Parathyroid adenoma (tissue), 2 donors: ENCODE measurements at regions not wholly inside any gene's neighbourhood (a gene's known extent, or its start where the extent isn't known, plus 50 kb on each side); places are given as distances from the start of the nearest gene placed in this dataset.
"Not testable (repeated sequence)": the region's sequence is repeated elsewhere in the genome, so short reads cannot be mapped to it uniquely, and the experiment has no call there.

Source experiments
- H2AFZ ChIP-seq: fragments of 300-600 bp; sonication (generic); one replicate; pipeline ENCODE4 v1.7.0; 2017; ENCODE audit warnings: antibody characterized with exemption, mild to moderate bottlenecking
- H3K27ac ChIP-seq: fragments of 300-600 bp; sonication (generic); one replicate; pipeline ENCODE4 v1.7.0; 2017
- H3K27me3 ChIP-seq: fragments of 300-600 bp; sonication (generic); one replicate; pipeline ENCODE4 v1.7.0; 2017; ENCODE audit warnings: low read length; ENCODE audit not compliant: control insufficient read depth, insufficient read depth
- H3K36me3 ChIP-seq: fragments of 300-600 bp; sonication (generic); one replicate; pipeline ENCODE4 v1.7.0; 2017; ENCODE audit warnings: low read length; ENCODE audit not compliant: control insufficient read depth, insufficient read depth
- H3K4me1 ChIP-seq: fragments of 300-600 bp; sonication (generic); one replicate; pipeline ENCODE4 v1.7.0; 2017; ENCODE audit warnings: control low read depth
- H3K4me2 ChIP-seq: fragments of 300-600 bp; sonication (generic); one replicate; pipeline ENCODE4 v1.7.0; 2017; ENCODE audit warnings: low read length
- H3K4me3 ChIP-seq: fragments of 300-600 bp; sonication (generic); one replicate; pipeline ENCODE4 v1.7.0; 2017; ENCODE audit warnings: low read depth, low read length
- H3K79me2 ChIP-seq: fragments of 300-600 bp; sonication (generic); one replicate; pipeline ENCODE4 v1.7.0; 2017; ENCODE audit warnings: control low read depth
- H3K9ac ChIP-seq: fragments of 300-600 bp; sonication (generic); one replicate; pipeline ENCODE4 v1.7.0; 2017; ENCODE audit warnings: mild to moderate bottlenecking
- H3K9me3 ChIP-seq: fragments of 300-600 bp; sonication (generic); one replicate; pipeline ENCODE4 v1.7.0; 2017; ENCODE audit warnings: low read length; ENCODE audit not compliant: control insufficient read depth
- TF ChIP-seq, protein P1 (sequence below): fragments of 300-600 bp; sonication (generic); IDR thresholded peaks from one replicate; pipeline ENCODE4 v1.7.0; 2017; ENCODE audit warnings: antibody characterized with exemption, mild to moderate bottlenecking
- donor health status: primary hyperparathyroidism.

DNA sequence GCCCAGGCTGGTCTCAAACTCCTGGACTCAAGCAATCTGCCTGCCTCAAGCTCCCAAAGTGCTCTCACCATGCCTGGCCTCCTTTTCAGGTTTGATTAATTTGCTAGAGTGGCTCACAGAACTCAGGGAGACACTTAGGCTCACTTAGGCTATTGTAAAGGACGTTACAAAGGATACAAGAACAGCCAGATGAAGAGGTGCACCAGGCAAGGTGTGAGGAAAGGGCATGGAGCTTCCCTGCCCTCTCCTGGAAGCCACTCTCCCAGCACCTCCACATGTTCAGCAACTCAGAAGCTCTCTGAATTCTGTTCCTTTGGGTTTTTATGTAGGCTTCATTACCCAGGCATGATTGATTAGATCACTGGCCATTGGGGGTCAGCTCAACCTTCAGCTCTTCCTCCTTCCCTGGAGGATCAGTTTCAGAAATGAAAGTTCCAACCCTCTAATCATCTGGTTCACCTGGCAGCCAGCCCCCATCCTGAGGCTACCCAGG, 78.7 kb upstream of the RGPD5 start:
- Histone ChIP-seq H3K4me3 (no peak overlapping the region), H3K4me2 (no peak overlapping the region), H2AFZ (no peak overlapping the region), H3K27me3 (no peaks in the 10 kb centered on the region), H3K9ac (no peak overlapping the region), H3K79me2 (no peaks in the 10 kb centered on the region), H3K9me3 (no peaks in the 10 kb centered on the region), H3K27ac (no peak overlapping the region), H3K36me3 (no peaks in the 10 kb centered on the region), H3K4me1 (no peaks in the 10 kb centered on the region)
- TF ChIP-seq, protein P1, sequence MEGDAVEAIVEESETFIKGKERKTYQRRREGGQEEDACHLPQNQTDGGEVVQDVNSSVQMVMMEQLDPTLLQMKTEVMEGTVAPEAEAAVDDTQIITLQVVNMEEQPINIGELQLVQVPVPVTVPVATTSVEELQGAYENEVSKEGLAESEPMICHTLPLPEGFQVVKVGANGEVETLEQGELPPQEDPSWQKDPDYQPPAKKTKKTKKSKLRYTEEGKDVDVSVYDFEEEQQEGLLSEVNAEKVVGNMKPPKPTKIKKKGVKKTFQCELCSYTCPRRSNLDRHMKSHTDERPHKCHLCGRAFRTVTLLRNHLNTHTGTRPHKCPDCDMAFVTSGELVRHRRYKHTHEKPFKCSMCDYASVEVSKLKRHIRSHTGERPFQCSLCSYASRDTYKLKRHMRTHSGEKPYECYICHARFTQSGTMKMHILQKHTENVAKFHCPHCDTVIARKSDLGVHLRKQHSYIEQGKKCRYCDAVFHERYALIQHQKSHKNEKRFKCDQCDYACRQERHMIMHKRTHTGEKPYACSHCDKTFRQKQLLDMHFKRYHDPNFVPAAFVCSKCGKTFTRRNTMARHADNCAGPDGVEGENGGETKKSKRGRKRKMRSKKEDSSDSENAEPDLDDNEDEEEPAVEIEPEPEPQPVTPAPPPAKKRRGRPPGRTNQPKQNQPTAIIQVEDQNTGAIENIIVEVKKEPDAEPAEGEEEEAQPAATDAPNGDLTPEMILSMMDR, result peak; percentile 8

DNA sequence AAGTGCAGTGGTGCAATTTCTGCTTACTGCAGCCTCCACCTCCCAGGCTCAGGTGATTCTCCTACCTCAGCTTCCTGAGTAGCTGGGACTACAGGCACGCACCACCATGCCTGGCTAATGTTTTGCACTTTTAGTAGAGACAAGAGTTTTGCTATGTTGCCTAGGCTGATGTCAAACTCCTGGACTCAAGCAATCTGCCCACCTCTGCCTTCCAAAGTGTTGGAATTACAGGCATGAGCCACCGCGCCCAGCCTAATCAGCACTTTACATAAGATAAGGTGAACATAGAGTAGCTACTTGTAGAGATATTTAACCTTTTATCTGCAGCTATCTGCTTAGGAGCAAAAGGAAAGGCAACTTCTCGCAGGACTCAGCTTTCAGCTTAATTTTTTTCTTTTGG, 77.5 kb upstream of the RGPD5 start:
- H3K4me1 ChIP-seq, H3K4me3 ChIP-seq, H3K4me2 ChIP-seq, H3K27me3 ChIP-seq, H3K79me2 ChIP-seq, H2AFZ ChIP-seq, H3K36me3 ChIP-seq, H3K27ac ChIP-seq, H3K9me3 ChIP-seq, H3K9ac ChIP-seq: not testable (repeated sequence)

GRCh38 chr2:109718139-109718538, 76.0 kb upstream of the RGPD5 start:
- H3K79me2 ChIP-seq, result no peaks in the 10 kb centered on the region
- TF ChIP-seq, protein P1, result no peak
- H3K36me3 ChIP-seq, result no peaks in the 10 kb centered on the region
- H3K27me3 ChIP-seq, result no peaks in the 10 kb centered on the region
- no peaks in the 10 kb centered on the region for H3K9me3 ChIP-seq
- H3K4me1 ChIP-seq, result no peaks in the 10 kb centered on the region
- H3K4me2 ChIP-seq, result no peak overlapping the region
- H3K9ac ChIP-seq, result no peak overlapping the region
- H3K4me3 ChIP-seq, result no peak overlapping the region
- H2AFZ ChIP-seq, result no peak overlapping the region
- H3K27ac ChIP-seq, result no peak overlapping the region

DNA sequence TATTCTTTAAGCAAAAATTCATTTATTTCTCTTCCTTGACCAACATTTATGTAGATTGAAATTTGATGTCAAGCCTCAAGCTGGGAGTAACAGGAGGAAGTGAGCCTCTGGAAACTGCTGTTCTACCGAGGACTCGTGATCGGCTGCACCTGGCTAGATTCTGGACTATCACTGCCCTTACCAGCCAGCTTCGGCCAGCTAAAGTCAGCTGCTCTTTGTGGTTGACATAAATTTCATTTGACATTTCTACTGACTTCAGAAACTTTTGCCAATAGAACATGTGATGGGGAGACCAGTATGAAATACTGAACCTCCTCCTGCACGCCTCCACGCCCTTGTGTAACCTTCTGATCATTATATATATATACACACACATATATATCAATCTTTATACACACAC, 74.2 kb upstream of the RGPD5 start:
- Histone ChIP-seq H3K79me2 (no peaks in the 10 kb centered on the region), H3K27ac (no peak overlapping the region), H3K36me3 (no peaks in the 10 kb centered on the region), H3K4me2 (no peak overlapping the region), H2AFZ (no peak overlapping the region), H3K9me3 (no peaks in the 10 kb centered on the region), H3K27me3 (no peaks in the 10 kb centered on the region), H3K4me3 (no peak overlapping the region), H3K4me1 (no peaks in the 10 kb centered on the region), H3K9ac (no peak overlapping the region)
- TF ChIP-seq, protein P1, result no peak

DNA sequence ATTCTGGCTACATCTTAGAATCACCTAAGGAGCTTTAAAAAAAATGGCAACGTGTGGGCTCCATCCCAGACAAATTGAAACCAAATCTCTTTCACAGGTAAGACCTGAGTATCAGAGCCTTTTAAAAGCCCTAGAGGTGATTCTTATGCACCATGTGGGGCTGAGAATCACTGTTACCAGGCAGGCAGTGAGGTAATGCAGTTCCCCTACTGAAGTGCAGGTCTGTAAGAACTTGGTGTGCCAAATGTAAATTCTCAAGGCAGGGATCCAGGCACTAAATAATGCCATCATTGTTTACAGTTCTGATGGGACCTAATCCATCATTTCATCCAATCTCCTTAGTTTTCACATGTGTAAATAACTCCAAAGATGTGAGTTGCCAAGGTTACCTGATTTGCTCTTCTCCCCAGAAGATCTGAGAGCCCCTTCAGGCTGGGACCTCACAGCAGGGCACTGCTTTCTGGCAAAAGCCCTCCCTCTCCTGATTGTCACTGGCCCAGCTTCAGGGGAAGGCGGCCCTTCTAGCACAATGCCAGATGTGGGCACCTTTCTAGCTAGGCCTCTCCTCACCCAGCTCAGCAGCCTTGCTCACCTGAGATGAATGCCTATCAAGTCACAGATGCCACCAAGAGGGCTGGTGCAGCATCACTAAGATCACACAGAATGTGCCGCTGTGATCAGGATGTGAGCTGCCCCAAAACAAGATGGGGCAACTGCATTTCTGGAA, 73.6 kb upstream of the RGPD5 start:
- Histone ChIP-seq H3K4me2 (no peak overlapping the region), H3K36me3 (no peaks in the 10 kb centered on the region), H3K4me3 (no peak overlapping the region), H3K4me1 (no peaks in the 10 kb centered on the region), H3K9ac (no peak overlapping the region), H2AFZ (peak overlapping the region; percentile 33), H3K27ac (no peak overlapping the region), H3K79me2 (no peaks in the 10 kb centered on the region), H3K9me3 (no peaks in the 10 kb centered on the region), H3K27me3 (no peaks in the 10 kb centered on the region)
- TF ChIP-seq, protein P1, result no peak
